ENCODE measurements at regions not wholly inside any gene's neighbourhood (a gene's known extent, or its start where the extent isn't known, plus 50 kb on each side); places are given as distances from the start of the nearest gene placed in this dataset.
A peak's percentile ranks its signal among the peaks of the same experiment; 100 is the strongest.
"Not testable (repeated sequence)": the region's sequence is repeated elsewhere in the genome, so short reads cannot be mapped to it uniquely, and the experiment has no call there.

GRCh38 chrX:44096666-44097065, 123.5 kb upstream of the NDP start:
- DNase-seq (ENCODE audit: low read depth) = no peak

- DNase-seq (ENCODE audit: low read depth) = no peak
Measured at GRCh38 chrX:44094821-44095530, 121.8 kb upstream of the NDP start.

- no peak for DNase-seq (ENCODE audit: low read depth)
Measured at GRCh38 chrX:44093431-44093830, 120.2 kb upstream of the NDP start.

GRCh38 chrX:44092778-44093177, 119.6 kb upstream of the NDP start:
- no peak for DNase-seq (ENCODE audit: low read depth)

DNA sequence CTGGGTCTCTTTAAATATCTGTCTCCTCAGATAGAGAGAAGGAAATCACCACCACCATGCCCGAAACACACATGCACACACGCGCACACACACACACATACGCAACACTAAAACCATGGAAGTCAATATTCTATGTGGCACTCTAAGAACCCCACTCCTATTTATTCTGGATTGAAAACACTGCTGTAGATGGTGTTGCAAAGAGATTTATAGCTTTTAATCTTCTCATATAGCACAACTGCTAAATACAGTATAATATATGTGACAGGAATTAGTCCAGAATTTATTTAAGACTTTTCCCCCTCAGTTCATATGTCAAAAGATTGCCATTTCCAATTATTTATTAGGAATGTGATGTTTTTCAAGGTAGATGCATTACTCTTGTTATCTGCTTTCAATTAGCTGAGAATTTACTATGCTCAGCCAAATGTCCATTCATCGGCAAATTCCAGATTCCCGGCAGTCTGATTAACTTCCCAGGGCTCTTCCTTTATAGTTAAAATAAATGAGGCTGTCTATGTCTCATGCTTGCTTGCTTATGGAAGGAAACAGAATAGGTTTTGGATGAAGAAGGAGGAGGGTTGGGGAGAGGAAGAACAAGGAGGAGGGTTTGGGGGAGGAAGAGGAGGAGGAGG, 115.4 kb upstream of the NDP start:
- DNase-seq (ENCODE audit: low read depth) = no peak

DNA sequence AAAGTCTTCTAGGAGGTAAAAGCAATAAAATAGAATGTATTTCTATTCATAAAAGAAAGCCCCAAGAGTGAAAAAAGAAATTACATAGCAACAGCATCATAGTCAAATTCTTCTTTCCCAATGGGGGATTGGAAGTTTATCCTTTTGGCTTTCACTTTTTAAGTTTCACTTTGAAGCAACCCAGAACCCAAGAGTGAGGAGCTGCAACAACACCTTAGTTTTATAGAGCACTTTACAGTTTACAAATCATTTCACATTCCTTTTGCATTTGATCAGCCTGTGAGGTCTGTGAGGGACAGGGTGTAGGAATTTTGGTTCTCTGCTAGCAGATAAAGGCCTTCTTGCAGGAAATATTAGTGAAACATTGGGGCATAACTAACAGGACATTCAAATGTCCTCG, 112.0 kb upstream of the NDP start:
- DNase-seq (ENCODE audit: low read depth) = no peak

- DNase-seq (ENCODE audit: low read depth) = no peak
Measured at GRCh38 chrX:44082829-44083228, 109.6 kb upstream of the NDP start.

DNA sequence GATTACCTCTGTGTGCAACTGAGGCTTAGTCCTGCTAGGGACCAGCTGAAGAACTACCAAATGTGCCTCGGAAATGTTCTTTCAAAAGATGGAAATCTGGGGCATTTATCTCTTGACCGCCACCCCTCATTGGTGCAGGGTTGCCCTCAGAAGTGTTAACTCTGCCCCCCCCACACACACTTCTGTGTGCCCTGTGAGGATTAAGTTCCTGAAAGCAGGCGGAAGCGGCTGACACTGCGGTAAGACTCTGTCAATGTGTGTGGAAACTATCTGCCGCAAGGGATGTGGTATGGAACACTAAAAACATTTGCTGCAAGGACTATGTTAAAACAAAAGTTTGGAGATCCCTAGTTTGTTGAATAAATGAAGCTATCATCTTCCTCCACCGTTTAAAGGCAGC, 106.9 kb upstream of the NDP start:
- no peak for DNase-seq (ENCODE audit: low read depth)

GRCh38 chrX:44072631-44073030, 99.4 kb upstream of the NDP start:
- DNase-seq (ENCODE audit: low read depth) = no peak

GRCh38 chrX:44071847-44072551, 98.8 kb upstream of the NDP start:
- DNase-seq (ENCODE audit: low read depth) = no peak

DNA sequence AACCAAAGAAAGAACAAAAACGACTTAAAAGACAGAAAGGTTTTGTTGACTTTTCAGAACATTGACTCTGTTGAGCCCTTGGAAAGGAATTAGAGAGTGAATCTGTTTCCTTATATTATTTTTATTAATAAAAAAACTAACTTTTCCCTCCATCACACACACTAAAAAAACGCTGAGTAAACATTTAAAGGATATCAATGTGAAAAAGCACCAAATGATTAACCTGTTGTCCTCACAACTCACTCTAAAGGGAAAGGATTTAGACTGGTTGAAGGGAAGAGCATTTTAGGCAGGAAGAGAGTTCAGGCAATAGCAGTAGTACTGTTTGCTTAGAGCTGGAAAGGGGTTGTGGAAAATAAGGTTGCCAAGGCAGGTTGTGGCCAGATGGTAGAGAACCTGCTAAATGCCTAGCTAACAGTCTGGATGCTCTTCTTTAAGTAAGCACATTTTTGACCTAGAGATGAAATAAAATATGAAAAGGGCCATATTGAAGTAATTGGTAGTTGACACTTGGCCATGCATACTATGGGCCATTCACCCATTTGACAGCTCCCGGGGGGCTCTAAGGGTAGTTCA, 98.0 kb upstream of the NDP start:
- no peak for DNase-seq (ENCODE audit: low read depth)

DNA sequence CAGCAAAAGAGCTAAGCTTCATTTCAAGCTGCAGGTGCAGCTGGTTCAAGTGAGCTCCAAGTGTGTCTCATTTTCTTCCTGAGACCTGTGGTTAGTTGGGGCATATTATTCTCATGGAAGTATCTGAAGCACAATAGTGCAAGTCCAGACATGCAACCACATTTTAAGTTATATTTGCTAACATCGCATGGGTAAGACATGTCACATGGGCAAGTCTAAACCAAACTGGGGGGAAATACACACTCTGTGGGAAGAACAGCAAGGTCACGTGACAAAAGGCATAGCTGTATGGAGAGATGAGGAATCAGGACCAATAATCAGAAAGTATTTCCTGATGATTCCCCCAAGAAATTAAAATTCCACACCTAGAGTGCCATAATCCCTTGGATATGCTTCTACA, 94.9 kb upstream of the NDP start:
- no peak for DNase-seq (ENCODE audit: low read depth)

DNA sequence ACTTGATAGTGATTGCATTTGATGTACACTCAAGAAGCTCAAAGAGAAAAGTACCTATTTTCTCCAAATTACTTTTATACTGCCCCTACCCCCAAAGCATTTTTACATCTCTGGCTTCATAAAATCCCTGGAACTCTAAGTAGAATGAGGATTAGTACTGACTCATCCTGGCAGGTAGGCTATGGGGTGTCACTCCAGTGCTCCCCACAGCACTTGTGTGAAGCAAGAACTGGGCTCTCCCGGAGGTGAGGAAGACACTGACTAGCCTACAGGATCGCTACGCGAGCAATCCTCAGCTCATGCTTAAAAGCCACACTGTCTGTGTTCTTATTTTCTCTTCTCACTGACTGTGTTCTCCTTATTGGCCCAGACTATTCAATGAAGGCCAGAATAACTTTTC, 90.4 kb upstream of the NDP start:
- no peak for DNase-seq (ENCODE audit: low read depth)

GRCh38 chrX:44062840-44063239, 89.7 kb upstream of the NDP start:
- DNase-seq (ENCODE audit: low read depth) = peak; percentile 4

DNA sequence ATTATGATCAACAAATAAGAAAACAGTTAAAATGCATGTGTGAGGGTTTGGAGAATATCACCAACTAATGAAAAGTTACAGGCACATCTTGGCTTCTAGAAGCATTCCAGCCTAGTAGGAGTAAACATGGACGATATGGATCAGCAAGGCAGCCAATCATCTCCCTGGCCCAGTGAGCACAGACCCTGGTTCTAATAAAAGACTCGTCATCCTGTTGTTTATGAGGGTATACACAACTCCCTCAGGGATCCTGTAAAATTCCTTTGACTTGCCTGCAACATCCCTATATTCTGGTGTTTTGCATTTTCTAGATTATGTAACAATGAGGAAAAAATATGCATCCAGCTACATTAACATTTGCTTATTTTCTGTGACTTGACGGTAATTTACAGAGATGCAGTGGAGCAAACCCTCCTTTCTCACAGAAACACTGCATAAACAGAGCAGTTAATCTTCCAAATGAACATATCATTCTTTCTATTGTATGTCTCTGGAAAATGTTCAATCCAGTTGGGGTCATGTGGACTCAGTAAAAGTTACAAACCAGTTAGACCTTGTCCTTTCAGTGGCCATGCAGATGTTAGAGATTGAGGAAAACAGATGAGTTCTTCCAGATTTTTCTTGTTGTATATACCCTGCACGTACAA, 88.9 kb upstream of the NDP start:
- DNase-seq (ENCODE audit: low read depth) = no peak

DNA sequence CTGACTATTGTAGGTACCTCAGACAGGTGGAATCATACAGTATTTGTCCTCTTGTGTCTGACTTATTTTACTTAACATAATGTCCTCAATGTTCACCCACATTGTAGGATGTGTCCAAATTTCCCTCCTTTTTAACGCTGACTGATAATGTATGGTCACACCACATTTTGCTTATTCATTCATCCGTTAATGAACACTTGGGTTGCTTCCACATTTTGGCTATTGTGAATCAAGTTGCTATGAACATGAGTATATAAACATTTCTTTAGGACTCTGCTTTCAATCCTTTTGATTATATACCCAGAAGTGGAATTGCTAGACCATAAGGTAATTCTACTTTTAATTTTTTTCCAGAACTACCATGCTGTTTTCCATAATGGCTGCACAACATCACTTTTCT, 87.0 kb upstream of the NDP start:
- DNase-seq (ENCODE audit: low read depth) = no peak

GRCh38 chrX:44058339-44058738, 85.1 kb upstream of the NDP start:
- no peak for DNase-seq (ENCODE audit: low read depth)

GRCh38 chrX:44055638-44056037, 82.4 kb upstream of the NDP start:
- DNase-seq (ENCODE audit: low read depth) = no peak

DNA sequence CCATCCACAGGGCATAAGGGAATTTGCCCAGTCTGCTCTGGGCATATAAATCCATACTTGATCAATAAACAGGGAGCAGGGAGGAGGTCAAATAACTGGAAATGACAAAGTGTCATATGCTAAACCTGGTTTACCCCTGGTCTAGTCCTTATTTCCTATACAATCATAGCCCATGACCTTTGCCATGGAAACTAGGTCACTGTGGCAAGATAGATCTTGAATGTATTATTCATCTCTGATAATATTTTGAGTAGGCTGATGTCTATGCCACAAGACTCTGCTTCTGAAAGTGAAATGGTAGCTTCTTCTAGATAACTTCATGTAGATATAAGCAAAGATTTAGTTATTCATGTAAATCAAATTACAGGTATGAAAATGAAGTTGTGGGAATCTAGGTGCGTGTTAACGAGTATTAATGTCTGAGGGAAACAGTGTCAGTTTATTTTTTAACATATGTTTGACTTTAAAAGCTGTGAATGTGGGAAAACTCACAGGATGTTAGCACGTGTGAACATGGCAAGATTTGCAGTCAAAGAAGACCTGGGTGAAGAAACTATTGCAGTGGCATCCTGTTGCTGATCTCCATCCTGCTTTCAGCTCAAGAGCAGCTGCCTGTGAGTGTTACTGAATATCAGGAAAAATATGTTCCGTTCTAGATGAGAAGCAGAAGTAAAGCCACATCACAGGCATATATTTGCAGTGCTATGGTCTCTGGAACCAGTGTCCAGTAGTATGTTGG, 81.8 kb upstream of the NDP start:
- no peak for DNase-seq (ENCODE audit: low read depth)

DNA sequence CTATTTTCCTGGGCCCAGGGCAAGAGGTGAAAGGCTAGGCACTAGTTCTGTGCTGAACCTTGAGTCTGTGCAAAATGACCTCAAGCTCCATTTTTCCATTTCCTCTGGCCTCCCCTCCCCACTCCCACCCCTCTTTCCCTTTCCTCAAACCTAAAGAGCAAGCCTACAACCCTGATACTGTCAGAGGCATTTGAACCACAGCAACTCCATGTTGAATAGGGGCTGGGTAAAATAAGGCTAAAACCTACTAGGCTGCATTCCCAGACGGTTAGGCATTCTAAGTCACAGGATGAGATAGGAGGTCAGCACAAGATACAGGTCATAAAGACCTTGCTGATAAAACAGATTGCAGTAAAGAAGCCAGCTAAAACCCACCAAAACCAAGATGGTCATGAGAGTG, 71.9 kb upstream of the NDP start:
- not testable (repeated sequence) for DNase-seq (ENCODE audit: low read depth)

DNA sequence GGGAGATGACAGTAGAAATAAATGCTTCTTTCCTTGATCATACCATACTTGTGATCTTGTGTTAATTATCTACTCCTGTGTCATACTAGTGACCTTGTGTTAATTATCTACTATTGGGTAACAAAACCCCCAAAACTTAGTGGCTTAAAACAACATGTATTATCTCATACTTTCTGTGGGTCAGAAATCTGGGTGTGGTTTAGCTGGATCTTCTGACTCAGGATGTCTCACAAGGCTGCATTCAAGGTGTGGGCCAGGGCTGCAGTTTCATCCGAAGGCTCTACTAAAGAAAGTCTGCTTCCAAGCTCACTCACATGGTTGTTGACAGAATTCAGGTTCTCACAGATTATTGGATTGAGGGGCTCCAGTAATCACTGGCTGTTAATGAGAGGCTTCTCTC, 70.3 kb upstream of the NDP start:
- DNase-seq (ENCODE audit: low read depth) = no peak

- DNase-seq (ENCODE audit: low read depth) = no peak
Measured at GRCh38 chrX:44042751-44043150, 69.6 kb upstream of the NDP start.

Data from amniotic epithelial cell (primary cell).